Vagina (tissue), 2 donors: ENCODE measurements at regions not wholly inside any gene's neighbourhood (a gene's known extent, or its start where the extent isn't known, plus 50 kb on each side); places are given as distances from the start of the nearest gene placed in this dataset.

ENCODE experiments used
- CTCF ChIP-seq, 3 experiments: fragments of 450-650 bp in 2 of 3; fragments of 200-600 bp in 1 of 3; sonication (generic) in 1 of 3; IDR thresholded peaks; one replicate each; pipeline ENCODE4 v1.5.1; 2017 to 2019; ENCODE audit warnings: antibody characterized with exemption in 3 of 3, mild to moderate bottlenecking in 2 of 3, moderate library complexity in 2 of 3
- POLR2A ChIP-seq, 2 donors: fragments of 450-650 bp; IDR thresholded peaks; one replicate each; pipeline ENCODE4 v1.6.1; 2017; ENCODE audit warnings: antibody characterized with exemption in 2 of 2, mild to moderate bottlenecking in 2 of 2, moderate library complexity in 2 of 2
- POLR2AphosphoS5 ChIP-seq, 2 donors: sonication (generic); formaldehyde crosslinking; IDR thresholded peaks; one replicate each; pipeline ENCODE4 v1.9.0; 2017; ENCODE audit warnings: antibody characterized with exemption in 2 of 2, mild to moderate bottlenecking in 2 of 2, low read depth in 1 of 2; ENCODE audit not compliant: insufficient read depth in 1 of 2

- TF ChIP-seq POLR2AphosphoS5 (IDR thresholded peaks at IDR 0.05; ENCODE audit: insufficient read depth in 1 of 2, low read depth in 1 of 2) (no peak), CTCF (IDR thresholded peaks at IDR 0.05) (no peak), POLR2A (IDR thresholded peaks at IDR 0.05) (no peak)
These were observed 69.6 kb upstream of the RASGEF1B start for GRCh38 chr4:81541161-81541945.
